Keratinocyte (primary cell): ENCODE measurements at regions not wholly inside any gene's neighbourhood (a gene's known extent, or its start where the extent isn't known, plus 50 kb on each side); places are given as distances from the start of the nearest gene placed in this dataset.
"Not testable (repeated sequence)": the region's sequence is repeated elsewhere in the genome, so short reads cannot be mapped to it uniquely, and the experiment has no call there.

Experiments used
- DNase-seq: peaks from one replicate; pipeline ENCODE4 v3.0.0-alpha.2; 2011; ENCODE audit warnings: low read depth, missing footprints, low spot score
- FAIRE-seq: peaks from 2 replicates; lab custom pipeline; 2011; peaks lifted over from hg19 to GRCh38; lab: Jason Lieb, UNC
- H2AFZ ChIP-seq: 2 replicates; pipeline ENCODE4 v1.6.0; 2012; ENCODE audit warnings: low read length, control low read depth, inconsistent platforms; ENCODE audit not compliant: control insufficient read depth
- H3K27ac ChIP-seq: 2 replicates; pipeline ENCODE4 v1.5.1; 2011; ENCODE audit warnings: low read length; ENCODE audit not compliant: control insufficient read depth, insufficient read depth
- H3K27me3 ChIP-seq: 3 replicates; pipeline ENCODE4 v1.6.0; 2011; ENCODE audit warnings: low read length; ENCODE audit not compliant: control insufficient read depth, insufficient read depth; ENCODE audit errors: extremely low read depth
- H3K36me3 ChIP-seq, 2 experiments: 2 replicates in 1 of 2; 3 replicates in 1 of 2; pipeline ENCODE4 v1.5.1; 2011; ENCODE audit warnings: low read length in 2 of 2, mild to moderate bottlenecking in 1 of 2; ENCODE audit not compliant: control insufficient read depth in 2 of 2, insufficient read depth in 2 of 2; ENCODE audit errors: extremely low read depth in 1 of 2
- H3K4me1 ChIP-seq: 3 replicates; pipeline ENCODE4 v1.5.1; 2011; ENCODE audit warnings: low read length; ENCODE audit not compliant: control insufficient read depth, insufficient read depth; ENCODE audit errors: extremely low read depth
- H3K4me2 ChIP-seq: 3 replicates; pipeline ENCODE4 v1.6.0; 2011; ENCODE audit warnings: low read depth, low read length; ENCODE audit not compliant: control insufficient read depth, insufficient read depth; ENCODE audit errors: extremely low read depth
- H3K4me3 ChIP-seq, 3 experiments: fragments of 200-600 bp in 1 of 3; sonication (generic) in 1 of 3; 2 replicates in 2 of 3; 3 replicates in 1 of 3; pipeline ENCODE4 v1.5.1; 2011 to 2016; ENCODE audit warnings: low read length in 3 of 3, mild to moderate bottlenecking in 3 of 3, control low read depth in 2 of 3, inconsistent platforms in 1 of 3, low read depth in 1 of 3, mixed read lengths in 1 of 3, mixed run types in 1 of 3, moderate library complexity in 1 of 3; ENCODE audit not compliant: control insufficient read depth in 2 of 3, insufficient read depth in 2 of 3; ENCODE audit errors: extremely low read depth in 1 of 3
- H3K79me2 ChIP-seq: 2 replicates; pipeline ENCODE4 v1.6.0; 2012; ENCODE audit warnings: low read length; ENCODE audit not compliant: control insufficient read depth, insufficient read depth
- H3K9ac ChIP-seq: 3 replicates; pipeline ENCODE4 v1.6.0; 2011; ENCODE audit warnings: low read length; ENCODE audit not compliant: control insufficient read depth, insufficient read depth; ENCODE audit errors: extremely low read depth
- H3K9me1 ChIP-seq: 3 replicates; pipeline ENCODE4 v1.6.0; 2011; ENCODE audit warnings: low read length; ENCODE audit not compliant: control insufficient read depth, insufficient read depth; ENCODE audit errors: extremely low read depth
- H3K9me3 ChIP-seq: 2 replicates; pipeline ENCODE4 v1.5.1; 2012; ENCODE audit warnings: low read depth, low read length; ENCODE audit not compliant: control insufficient read depth
- H4K20me1 ChIP-seq: 3 replicates; pipeline ENCODE4 v1.6.0; 2011; ENCODE audit warnings: low read length; ENCODE audit not compliant: control insufficient read depth, insufficient read depth; ENCODE audit errors: extremely low read depth
- CTCF ChIP-seq, 3 experiments: IDR thresholded peaks in 1 of 3; conservative IDR thresholded peaks in 1 of 3; optimal IDR thresholded peaks in 1 of 3; 2 replicates in 2 of 3; 3 replicates in 1 of 3; pipeline versions ENCODE3 to v1.5.1; 2011; ENCODE audit warnings: low read length in 3 of 3, mild to moderate bottlenecking in 3 of 3, moderate library complexity in 2 of 3, control low read depth in 1 of 3, inconsistent platforms in 1 of 3; ENCODE audit not compliant: insufficient read depth in 2 of 3; ENCODE audit errors: extremely low read depth in 1 of 3
- EZH2 ChIP-seq: IDR thresholded peaks from one replicate; pipeline ENCODE4 v1.6.1; 2012; ENCODE audit warnings: inconsistent platforms, mild to moderate bottlenecking, low read length, moderate library complexity
- dilution Hi-C: fragments of 300-500 bp; cut with MboI; formaldehyde crosslinking; loops from one replicate; pipeline ENCODE4 v1.7.0; 2020; ENCODE audit warnings: low sequenced_read_pairs; ENCODE audit not compliant: extremely low pct_ligation_motif_present

GRCh38 chr4:134624365-134624764 lies 422.8 kb upstream of the PABPC4L start:
- H3K36me3 ChIP-seq, result no peaks in the 10 kb centered on the region
- no peak for TF ChIP-seq EZH2
- TF ChIP-seq CTCF (optimal IDR thresholded peaks at IDR 0.05 in 1 of 3, IDR thresholded peaks at IDR 0.05 in 1 of 3, conservative IDR thresholded peaks at IDR 0.05 in 1 of 3; ENCODE audit: extremely low read depth in 1 of 3, insufficient read depth in 2 of 3, low read length in 3 of 3), result no peak
- no peak overlapping the region for H3K4me2 ChIP-seq
- no peak overlapping the region for H3K4me3 ChIP-seq
- DNase-seq (no peak), FAIRE-seq (no peak)
- H3K9me3 ChIP-seq, result no peaks in the 10 kb centered on the region
- no peaks in the 10 kb centered on the region for H4K20me1 ChIP-seq
- no peak overlapping the region for H2AFZ ChIP-seq
- dilution Hi-C loops, result no loop called here
- no peak overlapping the region for H3K27ac ChIP-seq
- no peaks in the 10 kb centered on the region for H3K9me1 ChIP-seq
- no peaks in the 10 kb centered on the region for H3K79me2 ChIP-seq
- H3K27me3 ChIP-seq, result no peaks in the 10 kb centered on the region
- no peak overlapping the region for H3K9ac ChIP-seq
- no peaks in the 10 kb centered on the region for H3K4me1 ChIP-seq

- H3K9ac ChIP-seq, dilution Hi-C loops, H4K20me1 ChIP-seq, H3K27ac ChIP-seq, H3K9me3 ChIP-seq, H3K36me3 ChIP-seq, H3K4me1 ChIP-seq, H3K79me2 ChIP-seq, H3K4me3 ChIP-seq, DNase-seq, H3K9me1 ChIP-seq, FAIRE-seq, H3K27me3 ChIP-seq, H3K4me2 ChIP-seq: not testable (repeated sequence)
- H2AFZ ChIP-seq, result peak overlapping the region; percentile 58
These were observed 421.3 kb upstream of the PABPC4L start for GRCh38 chr4:134622626-134623575.
